OCI-LY3 (cell line): ENCODE measurements at regions not wholly inside any gene's neighbourhood (a gene's known extent, or its start where the extent isn't known, plus 50 kb on each side); places are given as distances from the start of the nearest gene placed in this dataset.
"Not testable (repeated sequence)": the region's sequence is repeated elsewhere in the genome, so short reads cannot be mapped to it uniquely, and the experiment has no call there.

ENCODE experiments used
- EZH2phosphoT487 ChIP-seq: fragments of 200-600 bp; shearing (Covaris generic); IDR thresholded peaks from 2 replicates; pipeline ENCODE4 v1.6.1; 2018; ENCODE audit warnings: antibody characterized with exemption, mixed run types, low read depth
- TF ChIP-seq, protein P1 (sequence below): fragments of 200-600, 300-600 bp; sonication (generic); IDR thresholded peaks from 2 replicates; pipeline ENCODE4 v1.5.1; 2014; ENCODE audit warnings: antibody characterized with exemption, low read length, low read depth

DNA sequence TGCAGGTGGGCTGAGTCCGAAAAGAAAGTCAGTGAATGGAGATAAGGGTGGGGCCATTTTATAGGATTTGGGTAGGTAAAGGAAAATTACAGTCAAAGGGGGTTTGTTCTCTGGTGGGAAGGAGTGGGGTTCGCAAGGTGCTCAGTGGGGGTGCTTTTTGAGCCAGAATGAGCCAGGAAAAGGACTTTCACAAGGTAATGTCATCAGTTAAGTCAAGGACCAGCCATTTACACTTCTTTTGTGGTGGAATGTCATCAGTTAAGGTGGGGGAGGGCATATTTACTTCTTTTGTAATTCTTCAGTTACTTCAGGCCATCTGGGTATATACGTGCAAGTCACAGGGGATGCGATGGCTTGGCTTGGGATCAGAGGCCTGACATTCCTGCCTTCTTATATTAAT lies 705.5 kb upstream of the NEGR1 start:
- TF ChIP-seq, protein P1, sequence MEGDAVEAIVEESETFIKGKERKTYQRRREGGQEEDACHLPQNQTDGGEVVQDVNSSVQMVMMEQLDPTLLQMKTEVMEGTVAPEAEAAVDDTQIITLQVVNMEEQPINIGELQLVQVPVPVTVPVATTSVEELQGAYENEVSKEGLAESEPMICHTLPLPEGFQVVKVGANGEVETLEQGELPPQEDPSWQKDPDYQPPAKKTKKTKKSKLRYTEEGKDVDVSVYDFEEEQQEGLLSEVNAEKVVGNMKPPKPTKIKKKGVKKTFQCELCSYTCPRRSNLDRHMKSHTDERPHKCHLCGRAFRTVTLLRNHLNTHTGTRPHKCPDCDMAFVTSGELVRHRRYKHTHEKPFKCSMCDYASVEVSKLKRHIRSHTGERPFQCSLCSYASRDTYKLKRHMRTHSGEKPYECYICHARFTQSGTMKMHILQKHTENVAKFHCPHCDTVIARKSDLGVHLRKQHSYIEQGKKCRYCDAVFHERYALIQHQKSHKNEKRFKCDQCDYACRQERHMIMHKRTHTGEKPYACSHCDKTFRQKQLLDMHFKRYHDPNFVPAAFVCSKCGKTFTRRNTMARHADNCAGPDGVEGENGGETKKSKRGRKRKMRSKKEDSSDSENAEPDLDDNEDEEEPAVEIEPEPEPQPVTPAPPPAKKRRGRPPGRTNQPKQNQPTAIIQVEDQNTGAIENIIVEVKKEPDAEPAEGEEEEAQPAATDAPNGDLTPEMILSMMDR, result not testable (repeated sequence)
- not testable (repeated sequence) for TF ChIP-seq EZH2phosphoT487
